GM19438 (cell line): ENCODE measurements at regions not wholly inside any gene's neighbourhood (a gene's known extent, or its start where the extent isn't known, plus 50 kb on each side); places are given as distances from the start of the nearest gene placed in this dataset.

ENCODE experiments used
- ATAC-seq: cut with Tn5 transposase; IDR thresholded peaks from one replicate; pipeline ENCODE4 v1.9.1; 2021; ENCODE audit warnings: low read depth; ENCODE audit not compliant: unreplicated experiment

- ATAC-seq, result no peak
Observed at GRCh38 chr9:81741103-81741502, 51.8 kb upstream of the TLE1 start.

DNA sequence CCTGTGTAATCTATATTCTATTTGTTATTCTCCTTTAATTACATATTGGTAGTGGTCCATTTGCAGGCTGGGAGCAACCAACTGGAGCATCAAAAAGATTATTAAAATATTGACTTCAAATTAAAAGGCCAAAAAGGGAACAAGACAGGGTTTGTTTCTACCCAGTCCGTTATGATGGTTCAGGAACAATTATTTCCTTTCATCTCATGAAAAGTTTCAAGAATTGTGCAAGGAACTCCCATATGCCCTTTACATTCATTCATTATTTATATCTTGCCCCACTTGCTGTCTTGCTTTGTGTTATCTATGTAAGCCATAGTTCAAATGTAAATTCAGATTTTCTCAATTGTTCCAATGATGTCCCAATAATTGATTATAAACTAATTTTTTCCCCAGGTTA lies 58.7 kb upstream of the TLE1 start:
- ATAC-seq, result no peak

GRCh38 chr9:81753436-81753835 lies 64.1 kb upstream of the TLE1 start:
- no peak for ATAC-seq

GRCh38 chr9:81754245-81754644 lies 64.9 kb upstream of the TLE1 start:
- no peak for ATAC-seq

DNA sequence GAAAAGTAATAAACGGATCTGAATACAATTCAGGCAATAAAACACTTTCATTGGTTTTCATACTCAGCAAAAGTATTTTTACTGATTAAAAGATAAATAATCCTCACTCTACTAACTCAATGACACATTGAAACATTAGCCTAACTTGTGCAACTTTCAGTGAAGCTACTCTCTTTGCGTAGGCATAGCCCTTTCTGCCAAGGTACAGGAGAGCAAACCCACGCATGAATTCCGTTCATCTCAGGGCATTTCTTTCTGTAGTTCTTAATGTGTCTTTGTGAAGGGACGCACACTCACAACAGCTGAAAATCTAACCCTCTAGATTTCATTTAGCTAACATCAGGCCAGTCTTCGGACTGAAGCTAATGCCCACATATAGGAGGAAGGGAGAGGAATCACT lies 66.4 kb upstream of the TLE1 start:
- no peak for ATAC-seq

GRCh38 chr9:81756561-81756960 lies 67.2 kb upstream of the TLE1 start:
- no peak for ATAC-seq

DNA sequence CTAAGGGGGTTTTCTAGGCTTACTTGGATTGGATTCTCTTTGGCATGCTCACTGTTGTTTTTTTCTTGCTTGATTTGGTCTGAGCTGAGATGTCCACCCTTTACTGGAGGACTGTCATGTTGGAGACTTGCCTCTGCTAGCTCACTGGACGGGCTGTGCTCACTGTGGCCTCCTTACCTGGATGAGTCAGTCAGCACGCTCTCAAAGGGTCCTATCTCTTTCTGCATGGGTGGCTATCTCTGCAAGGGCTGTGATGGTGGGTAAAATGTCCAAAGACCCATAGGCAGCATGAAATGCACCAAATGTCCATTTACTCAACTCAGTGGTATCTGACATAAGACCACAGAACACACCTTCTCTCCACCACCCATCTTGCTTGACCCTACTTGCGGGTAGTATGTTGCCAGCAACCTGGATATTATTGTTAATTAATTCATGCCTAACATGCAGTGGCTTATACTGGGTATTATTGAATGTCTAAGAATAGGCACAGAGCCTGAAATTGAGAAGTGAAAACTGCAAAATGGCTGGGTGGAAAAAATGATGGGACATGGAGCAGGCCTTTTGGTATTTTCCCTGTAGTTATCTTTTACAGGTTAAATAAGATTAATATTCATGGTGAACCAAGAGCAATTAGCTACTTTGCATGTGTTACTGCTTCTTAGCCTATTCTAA lies 68.9 kb upstream of the TLE1 start:
- ATAC-seq, result no peak

DNA sequence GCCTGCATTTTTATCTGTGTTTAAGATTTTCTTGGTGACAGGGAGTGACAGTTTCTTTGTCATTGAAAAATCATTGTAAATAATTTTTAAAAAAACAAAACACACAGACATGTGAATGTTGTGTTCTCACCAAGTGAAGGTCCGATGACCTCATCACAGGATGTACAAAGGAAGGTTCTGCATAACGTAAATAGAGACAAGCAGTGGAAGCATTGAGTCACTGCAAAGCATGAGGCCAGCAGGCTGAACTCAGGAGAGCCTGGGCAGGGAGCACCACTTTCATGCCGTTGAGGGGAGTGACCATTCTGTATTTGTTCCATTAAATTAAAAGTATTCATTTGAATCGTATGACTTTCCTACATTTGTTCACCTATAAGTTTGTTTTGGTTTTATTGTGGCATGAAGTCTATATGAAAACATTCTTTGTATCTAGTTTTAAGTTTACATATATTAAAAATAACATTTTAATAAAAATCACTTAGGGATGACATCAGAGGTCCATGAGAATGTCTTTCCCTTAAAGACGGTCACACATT lies 70.4 kb upstream of the TLE1 start:
- no peak for ATAC-seq

DNA sequence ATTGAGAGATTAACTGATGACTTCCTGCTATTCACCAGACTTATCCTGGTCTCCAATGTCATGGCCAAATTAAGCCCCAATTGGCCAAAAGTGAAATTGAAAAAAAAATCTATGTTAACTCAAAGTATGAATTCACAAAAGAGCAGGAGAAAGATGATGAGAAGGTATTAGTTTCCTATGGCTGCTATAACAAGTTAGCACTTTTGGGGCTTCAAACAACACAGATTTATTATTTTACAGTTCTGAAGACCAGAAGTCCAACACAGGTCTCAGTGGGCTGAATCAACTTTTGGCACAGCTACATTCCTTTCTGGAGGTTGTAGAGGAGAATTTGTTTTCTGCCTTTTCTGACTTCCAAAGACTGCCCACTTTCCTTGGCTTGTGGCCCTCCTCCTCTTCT lies 78.6 kb upstream of the TLE1 start:
- no peak for ATAC-seq

DNA sequence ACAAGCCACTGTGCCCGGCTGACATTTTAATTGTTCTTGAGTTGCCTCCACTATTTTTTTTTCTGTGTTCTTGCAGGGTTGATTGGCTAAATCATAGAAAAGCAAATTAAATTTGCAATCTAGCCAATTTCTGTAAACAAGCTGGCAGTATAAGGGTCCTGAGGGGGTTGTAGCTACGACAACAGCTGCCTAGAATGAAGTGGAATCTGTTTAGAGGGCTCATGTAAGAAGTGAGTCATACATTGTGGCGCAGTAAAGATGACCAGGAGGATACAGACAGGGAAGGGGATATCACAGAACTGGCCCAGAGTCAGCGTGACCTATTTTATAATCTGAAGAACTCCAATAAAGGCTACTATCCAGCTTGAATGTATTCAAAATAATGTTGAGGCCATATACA lies 82.2 kb upstream of the TLE1 start:
- ATAC-seq, result no peak

DNA sequence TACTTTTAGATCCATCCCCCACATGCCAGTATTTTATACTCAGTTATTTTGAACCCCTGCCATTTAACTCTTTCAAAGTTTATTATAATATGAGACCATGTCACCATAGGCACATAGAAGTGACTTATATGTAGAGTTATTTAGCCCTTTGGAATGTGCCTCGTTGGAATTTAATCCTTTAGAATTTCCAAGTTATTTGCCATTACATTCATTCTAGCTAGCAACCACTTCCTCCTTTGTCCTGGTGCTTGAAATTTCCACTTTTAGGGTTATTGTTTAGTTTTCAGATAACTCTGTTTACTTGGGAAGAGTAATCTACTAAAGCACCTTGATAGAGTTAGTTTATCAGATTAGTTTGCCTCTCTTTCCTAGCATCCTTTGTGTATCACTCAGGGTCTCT lies 82.8 kb upstream of the TLE1 start:
- ATAC-seq, result no peak

DNA sequence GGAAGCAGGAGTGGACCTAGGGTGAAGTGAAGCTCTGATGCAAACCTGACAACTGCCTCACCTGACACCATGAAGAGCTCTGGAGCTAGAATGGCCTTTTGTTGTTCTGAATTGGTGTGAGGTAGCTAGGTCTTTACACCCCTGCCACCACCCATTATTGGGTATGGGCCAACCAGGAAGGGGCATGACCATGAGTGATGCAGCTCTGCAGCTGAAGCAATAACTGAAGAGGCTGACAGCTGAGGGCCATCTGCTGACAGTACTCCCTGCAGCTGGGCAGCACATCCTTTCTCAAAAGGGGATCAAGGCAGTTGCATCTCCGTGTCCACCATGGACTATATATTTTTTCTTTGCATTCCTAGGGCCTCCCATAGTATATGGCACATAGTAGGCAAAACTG lies 87.0 kb upstream of the TLE1 start:
- no peak for ATAC-seq

DNA sequence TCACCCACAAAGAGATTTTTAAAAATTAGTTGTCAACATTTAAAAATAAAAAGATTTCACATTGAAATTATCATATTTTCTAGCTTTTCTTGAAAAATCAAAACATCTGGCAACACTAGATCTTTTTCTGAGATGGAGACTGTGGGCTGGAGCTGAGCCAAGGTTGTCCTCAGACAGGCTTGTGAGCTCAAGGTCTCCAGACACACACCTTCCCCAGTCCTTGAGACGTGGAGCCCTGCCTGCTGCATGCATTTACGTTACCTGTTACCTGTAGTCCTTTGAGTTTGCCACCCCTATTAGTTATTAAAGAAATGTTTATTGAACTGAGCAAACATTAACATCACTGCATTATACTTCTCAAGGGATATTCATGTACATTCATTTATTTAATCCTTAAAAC lies 87.5 kb upstream of the TLE1 start:
- no peak for ATAC-seq

GRCh38 chr9:81777482-81777881 lies 88.1 kb upstream of the TLE1 start:
- no peak for ATAC-seq

DNA sequence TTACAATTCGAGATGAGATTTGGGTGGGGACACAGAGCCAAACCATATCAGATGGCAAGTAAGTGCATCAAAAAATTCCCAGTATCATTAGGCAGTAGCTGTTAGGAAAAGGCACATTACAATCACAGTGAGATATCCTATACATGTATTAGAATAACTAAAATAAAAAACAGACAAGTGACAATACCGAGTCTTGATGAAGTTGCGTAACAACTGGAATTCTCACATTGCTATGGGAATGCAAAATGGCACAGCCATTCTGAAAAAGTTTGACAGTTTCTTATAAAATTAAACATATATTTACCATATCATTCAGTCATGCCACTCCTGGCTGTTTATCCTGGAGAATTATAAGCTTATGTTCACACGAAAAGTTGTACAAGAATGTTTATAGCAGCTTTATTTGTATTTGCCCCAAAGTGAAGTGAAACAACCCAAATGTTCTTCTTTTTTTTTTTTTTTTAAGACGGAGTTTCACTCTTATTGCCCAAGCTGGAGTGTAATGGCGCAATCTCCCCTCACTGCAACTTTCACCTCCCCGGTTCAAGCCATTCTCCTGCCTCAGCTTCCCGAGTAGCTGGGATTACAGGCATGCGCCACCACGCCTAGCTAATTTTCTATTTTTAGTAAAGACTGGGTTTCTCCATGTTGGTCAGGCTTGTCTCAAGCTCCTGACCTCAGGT lies 93.1 kb upstream of the TLE1 start:
- no peak for ATAC-seq

DNA sequence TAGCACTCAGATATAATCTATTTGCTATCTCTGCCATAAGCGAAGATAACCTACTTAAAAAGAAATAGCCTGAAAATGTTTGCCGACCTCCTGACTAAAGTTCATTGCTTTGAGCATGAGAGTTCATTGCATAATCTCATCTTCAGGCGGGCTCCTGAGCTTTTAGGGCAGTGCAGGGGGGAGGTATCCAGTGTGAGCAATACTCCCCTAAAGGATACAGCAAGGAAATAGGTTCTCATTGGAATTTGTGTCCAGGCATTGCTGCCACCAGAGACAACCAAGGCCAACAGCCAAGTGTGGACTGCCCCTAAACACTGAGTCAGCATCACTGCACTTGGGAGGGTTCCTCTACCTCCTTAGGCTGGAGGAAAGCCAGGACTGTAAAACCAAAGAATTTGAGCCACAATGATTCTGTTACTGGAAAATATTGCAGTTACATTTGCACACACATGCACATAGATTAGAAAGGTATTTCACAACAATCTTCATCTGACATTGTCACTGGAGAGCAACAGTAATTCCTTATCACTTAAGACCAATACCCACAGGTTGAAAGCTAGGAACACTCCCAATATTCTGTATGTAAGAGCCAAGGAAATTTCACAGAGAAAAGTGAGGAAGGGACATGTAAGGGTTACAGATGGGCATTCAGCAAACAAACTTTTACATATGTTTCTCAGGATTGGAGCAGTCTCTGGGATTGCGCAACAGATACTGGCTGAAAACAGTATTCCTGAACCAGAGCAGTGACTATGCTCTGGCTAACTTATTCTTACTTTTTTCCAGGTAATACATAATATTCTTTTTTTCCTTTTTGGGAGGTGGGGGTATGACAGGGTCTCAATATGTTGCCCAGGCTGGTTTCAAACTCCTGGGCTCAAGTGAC lies 98.6 kb upstream of the TLE1 start:
- no peak for ATAC-seq

- ATAC-seq, result no peak
Observed at GRCh38 chr9:81789721-81790120, 100.4 kb upstream of the TLE1 start.

- ATAC-seq, result no peak
Observed at GRCh38 chr9:81790166-81790565, 100.8 kb upstream of the TLE1 start.

DNA sequence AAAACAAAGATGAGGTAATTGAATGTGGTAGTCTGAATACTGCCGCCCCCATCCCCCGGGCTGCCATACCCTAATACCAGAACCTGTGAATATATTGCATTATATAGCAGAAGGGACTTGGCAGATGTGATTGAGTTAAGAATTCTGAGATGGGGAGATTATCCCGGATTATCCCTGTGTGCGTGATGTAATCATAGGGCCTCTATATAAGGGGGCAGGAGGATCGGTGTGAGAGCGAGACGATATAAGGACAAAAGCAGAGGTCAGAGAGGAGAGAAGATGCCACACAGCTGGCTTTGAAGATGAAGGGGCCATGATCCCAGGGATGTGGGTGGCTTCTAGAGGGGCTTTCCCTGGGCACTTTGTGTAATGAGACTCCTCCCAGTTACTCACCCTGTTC lies 101.7 kb upstream of the TLE1 start:
- ATAC-seq, result no peak

DNA sequence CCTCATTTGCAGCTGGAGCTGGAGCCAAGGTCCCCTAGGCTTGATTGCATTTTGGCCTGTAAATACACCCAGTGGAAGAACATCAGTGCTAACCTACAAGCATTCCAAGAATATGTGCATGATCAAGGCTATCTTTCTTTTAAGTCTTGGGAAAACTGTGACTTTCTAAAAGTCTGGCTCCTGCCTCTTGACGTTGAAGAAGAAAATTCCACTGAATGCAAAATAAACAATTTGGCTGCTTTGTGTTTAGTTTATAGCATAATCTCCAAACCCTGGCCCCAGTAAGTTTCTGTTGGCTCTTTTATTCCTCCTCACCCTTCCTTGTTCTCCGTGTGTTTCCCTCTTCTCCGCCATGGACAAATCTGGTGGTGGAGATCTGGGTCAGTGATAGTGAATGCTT lies 109.3 kb upstream of the TLE1 start:
- ATAC-seq, result no peak

DNA sequence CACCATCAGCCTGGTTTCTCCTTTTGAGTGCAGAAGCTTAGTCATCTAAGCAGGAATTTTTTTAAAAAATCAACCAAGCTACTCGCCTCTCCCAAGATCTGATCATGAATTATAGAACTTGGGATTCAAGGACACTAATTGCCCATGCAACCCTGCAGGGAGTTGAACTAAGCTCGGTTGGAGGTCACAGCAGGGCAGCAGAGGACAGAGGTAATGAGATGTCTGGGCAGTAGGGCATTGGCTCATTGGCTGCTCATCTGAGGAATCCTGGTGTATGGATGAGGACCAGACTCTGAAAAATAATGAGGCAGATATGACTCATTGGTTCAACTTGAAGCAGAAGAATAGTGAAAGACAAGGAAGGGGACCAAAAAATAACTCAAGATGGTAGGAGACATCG lies 111.8 kb upstream of the TLE1 start:
- no peak for ATAC-seq
